GM10266 (cell line): ENCODE measurements at regions not wholly inside any gene's neighbourhood (a gene's known extent, or its start where the extent isn't known, plus 50 kb on each side); places are given as distances from the start of the nearest gene placed in this dataset.

Source experiments
- DNase-seq: peaks from one replicate; pipeline ENCODE4 v3.0.0; 2012; ENCODE audit errors: extremely low spot score
- CTCF ChIP-seq: IDR thresholded peaks from 2 replicates; pipeline ENCODE4 v1.5.1; 2012; ENCODE audit warnings: mild to moderate bottlenecking, low read depth; ENCODE audit not compliant: control insufficient read depth, insufficient read depth; ENCODE audit errors: missing control alignments

GRCh38 chr1:63198871-63199394, 123.4 kb upstream of the FOXD3 start:
- no peak for TF ChIP-seq CTCF

GRCh38 chr1:63199706-63200335, 122.5 kb upstream of the FOXD3 start:
- no peak for TF ChIP-seq CTCF
- no peak for DNase-seq

More at GRCh38 chr1:63198871-63199394, 123.4 kb upstream of the FOXD3 start:
- no peak for DNase-seq

DNA sequence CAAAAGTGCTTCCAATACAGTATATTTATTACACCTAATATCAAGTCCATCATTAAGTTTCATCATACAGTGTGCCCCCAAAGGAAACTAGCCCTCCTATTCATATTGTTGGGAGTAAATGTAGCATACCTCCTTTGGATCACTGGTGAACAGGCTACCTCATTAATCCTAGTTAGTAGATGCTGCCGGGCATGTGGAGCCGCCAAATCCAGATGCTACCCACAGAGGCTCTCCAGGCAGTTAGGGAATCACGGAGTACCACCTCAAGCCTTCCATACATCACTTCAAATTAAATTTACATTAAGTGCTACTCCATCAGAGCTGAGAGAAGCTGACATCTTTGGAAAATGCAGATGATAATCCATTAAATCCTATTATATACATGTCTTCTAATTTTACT, 121.7 kb upstream of the FOXD3 start:
- DNase-seq = no peak
- no peak for TF ChIP-seq CTCF

DNA sequence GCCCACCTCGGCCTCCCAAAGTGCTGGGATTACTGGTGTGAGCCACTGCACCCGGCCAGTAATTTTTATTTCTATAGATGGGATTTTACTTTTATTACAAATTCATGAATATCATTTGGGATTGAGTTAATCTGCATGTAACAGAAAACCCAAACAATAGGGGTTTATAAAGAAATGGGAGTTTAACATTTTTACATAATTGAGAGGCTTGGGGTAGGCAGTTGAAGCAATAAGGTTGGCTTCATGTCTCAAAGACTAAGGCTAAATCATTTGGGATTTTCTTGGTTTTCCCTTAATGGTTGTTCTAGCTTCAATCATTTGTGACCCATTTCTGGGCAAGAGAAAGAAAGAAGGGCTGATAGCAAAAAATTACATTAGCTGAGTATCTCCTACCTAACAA, 118.7 kb upstream of the FOXD3 start:
- no peak for TF ChIP-seq CTCF
- no peak for DNase-seq

GRCh38 chr1:63205776-63206175, 116.6 kb upstream of the FOXD3 start:
- no peak for TF ChIP-seq CTCF
- DNase-seq = no peak

DNA sequence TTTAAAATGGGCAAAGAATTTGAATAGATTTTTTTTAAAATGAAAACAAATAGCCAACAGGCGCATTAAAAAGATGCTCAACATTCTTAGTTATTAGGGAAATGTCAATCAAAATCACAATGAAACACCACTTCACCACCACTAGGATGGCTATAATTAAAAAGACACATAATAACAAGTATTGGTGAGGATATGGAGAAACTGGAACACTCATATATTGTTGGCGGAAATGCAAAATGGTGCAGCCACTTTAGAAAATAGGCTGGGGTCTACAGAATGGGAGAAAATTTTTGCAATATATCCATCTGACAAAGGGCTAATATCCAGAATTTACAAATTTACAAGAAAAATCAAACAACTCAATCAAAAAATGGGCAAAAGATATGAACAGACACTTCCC, 107.8 kb upstream of the FOXD3 start:
- no peak for DNase-seq
- no peak for TF ChIP-seq CTCF

GRCh38 chr1:63223426-63223825, 98.9 kb upstream of the FOXD3 start:
- TF ChIP-seq CTCF = no peak
- no peak for DNase-seq
